ENCODE measurements at regions not wholly inside any gene's neighbourhood (a gene's known extent, or its start where the extent isn't known, plus 50 kb on each side); places are given as distances from the start of the nearest gene placed in this dataset.
A peak's percentile ranks its signal among the peaks of the same experiment; 100 is the strongest.

- Histone ChIP-seq H3K27me3 (ENCODE audit: control insufficient read depth, insufficient read depth, low read length) (no peaks in the 10 kb centered on the region), H3K36me3 (ENCODE audit: control insufficient read depth, insufficient read depth, low read length) (no peaks in the 10 kb centered on the region), H3K4me3 (ENCODE audit: low read depth, low read length) (no peak overlapping the region)
- FAIRE-seq (no peak), DNase-seq (ENCODE audit: low read depth) (no peak)
- TF ChIP-seq CTCF (IDR thresholded peaks at IDR 0.05; ENCODE audit: insufficient read depth, low read length, severe bottlenecking), result no peak
These were observed 1086.8 kb downstream of the BRD1 start for GRCh38 chr22:48740731-48741405.

- H3K36me3 ChIP-seq (ENCODE audit: control insufficient read depth, insufficient read depth, low read length), result no peaks in the 10 kb centered on the region
- FAIRE-seq, result peak; percentile 7
- TF ChIP-seq CTCF (IDR thresholded peaks at IDR 0.05; ENCODE audit: insufficient read depth, low read length, severe bottlenecking), result no peak
- H3K27me3 ChIP-seq (ENCODE audit: control insufficient read depth, insufficient read depth, low read length), result no peaks in the 10 kb centered on the region
- H3K4me3 ChIP-seq (ENCODE audit: low read depth, low read length), result no peak overlapping the region
- no peak for DNase-seq (ENCODE audit: low read depth)
These were observed 1087.5 kb downstream of the BRD1 start for GRCh38 chr22:48740086-48740730.

- no peaks in the 10 kb centered on the region for H3K27me3 ChIP-seq (ENCODE audit: control insufficient read depth, insufficient read depth, low read length)
These were observed 1088.2 kb downstream of the BRD1 start for GRCh38 chr22:48739348-48740085.

GRCh38 chr22:48738204-48738980, 1089.3 kb downstream of the BRD1 start:
- FAIRE-seq, result no peak
- no peak for TF ChIP-seq CTCF (IDR thresholded peaks at IDR 0.05; ENCODE audit: insufficient read depth, low read length, severe bottlenecking)
- no peak for DNase-seq (ENCODE audit: low read depth)
- Histone ChIP-seq H3K4me3 (ENCODE audit: low read depth, low read length) (no peak overlapping the region), H3K27me3 (ENCODE audit: control insufficient read depth, insufficient read depth, low read length) (no peaks in the 10 kb centered on the region), H3K36me3 (ENCODE audit: control insufficient read depth, insufficient read depth, low read length) (no peaks in the 10 kb centered on the region)

More at GRCh38 chr22:48739348-48740085, 1088.2 kb downstream of the BRD1 start:
- FAIRE-seq, result no peak
- no peak overlapping the region for H3K4me3 ChIP-seq (ENCODE audit: low read depth, low read length)
- no peak for DNase-seq (ENCODE audit: low read depth)
- no peaks in the 10 kb centered on the region for H3K36me3 ChIP-seq (ENCODE audit: control insufficient read depth, insufficient read depth, low read length)
- no peak for TF ChIP-seq CTCF (IDR thresholded peaks at IDR 0.05; ENCODE audit: insufficient read depth, low read length, severe bottlenecking)

GRCh38 chr22:48737461-48738203, 1090.0 kb downstream of the BRD1 start:
- DNase-seq (ENCODE audit: low read depth) (no peak), FAIRE-seq (no peak)
- Histone ChIP-seq H3K27me3 (ENCODE audit: control insufficient read depth, insufficient read depth, low read length) (no peaks in the 10 kb centered on the region), H3K4me3 (ENCODE audit: low read depth, low read length) (no peak overlapping the region), H3K36me3 (ENCODE audit: control insufficient read depth, insufficient read depth, low read length) (no peaks in the 10 kb centered on the region)
- TF ChIP-seq CTCF (IDR thresholded peaks at IDR 0.05; ENCODE audit: insufficient read depth, low read length, severe bottlenecking), result no peak

Measured in bronchial epithelial cell (primary cell).